HG03565 (cell line): ENCODE measurements at regions not wholly inside any gene's neighbourhood (a gene's known extent, or its start where the extent isn't known, plus 50 kb on each side); places are given as distances from the start of the nearest gene placed in this dataset.

Source experiments
- ATAC-seq: cut with Tn5 transposase; IDR thresholded peaks from one replicate; pipeline ENCODE4 v1.9.1; 2021; ENCODE audit warnings: mild to moderate bottlenecking, moderate library complexity; ENCODE audit not compliant: unreplicated experiment

- ATAC-seq, result no peak
Observed at GRCh38 chr3:168608926-168609325, 513.2 kb upstream of the GOLIM4 start.

GRCh38 chr3:168604767-168605166 lies 509.0 kb upstream of the GOLIM4 start:
- ATAC-seq, result no peak

- no peak for ATAC-seq
Observed at GRCh38 chr3:168598250-168598649, 502.5 kb upstream of the GOLIM4 start.

- ATAC-seq, result no peak
Observed at GRCh38 chr3:168596175-168596823, 500.6 kb upstream of the GOLIM4 start.

- ATAC-seq, result no peak
Observed at GRCh38 chr3:168591587-168591986, 495.9 kb upstream of the GOLIM4 start.

GRCh38 chr3:168589376-168589775 lies 493.7 kb upstream of the GOLIM4 start:
- no peak for ATAC-seq

GRCh38 chr3:168585544-168585943 lies 489.8 kb upstream of the GOLIM4 start:
- no peak for ATAC-seq

- ATAC-seq, result no peak
Observed at GRCh38 chr3:168583977-168584376, 488.3 kb upstream of the GOLIM4 start.

GRCh38 chr3:168582503-168582902 lies 486.8 kb upstream of the GOLIM4 start:
- no peak for ATAC-seq

- no peak for ATAC-seq
Observed at GRCh38 chr3:168581771-168582225, 486.1 kb upstream of the GOLIM4 start.

GRCh38 chr3:168579010-168579409 lies 483.3 kb upstream of the GOLIM4 start:
- no peak for ATAC-seq

GRCh38 chr3:168575750-168576149 lies 480.0 kb upstream of the GOLIM4 start:
- ATAC-seq, result no peak

GRCh38 chr3:168574455-168575158 lies 478.9 kb upstream of the GOLIM4 start:
- no peak for ATAC-seq

GRCh38 chr3:168570404-168571155 lies 474.9 kb upstream of the GOLIM4 start:
- ATAC-seq, result no peak

GRCh38 chr3:168558728-168559411 lies 463.1 kb upstream of the GOLIM4 start:
- ATAC-seq, result no peak

- no peak for ATAC-seq
Observed at GRCh38 chr3:168552251-168552650, 456.5 kb upstream of the GOLIM4 start.

- no peak for ATAC-seq
Observed at GRCh38 chr3:168548719-168549118, 453.0 kb upstream of the GOLIM4 start.

GRCh38 chr3:168546707-168547106 lies 451.0 kb upstream of the GOLIM4 start:
- ATAC-seq, result no peak

GRCh38 chr3:168545591-168545990 lies 449.9 kb upstream of the GOLIM4 start:
- ATAC-seq, result no peak

- ATAC-seq, result no peak
Observed at GRCh38 chr3:168544097-168544957, 448.6 kb upstream of the GOLIM4 start.
